ENCODE measurements at regions not wholly inside any gene's neighbourhood (a gene's known extent, or its start where the extent isn't known, plus 50 kb on each side); places are given as distances from the start of the nearest gene placed in this dataset.

DNA sequence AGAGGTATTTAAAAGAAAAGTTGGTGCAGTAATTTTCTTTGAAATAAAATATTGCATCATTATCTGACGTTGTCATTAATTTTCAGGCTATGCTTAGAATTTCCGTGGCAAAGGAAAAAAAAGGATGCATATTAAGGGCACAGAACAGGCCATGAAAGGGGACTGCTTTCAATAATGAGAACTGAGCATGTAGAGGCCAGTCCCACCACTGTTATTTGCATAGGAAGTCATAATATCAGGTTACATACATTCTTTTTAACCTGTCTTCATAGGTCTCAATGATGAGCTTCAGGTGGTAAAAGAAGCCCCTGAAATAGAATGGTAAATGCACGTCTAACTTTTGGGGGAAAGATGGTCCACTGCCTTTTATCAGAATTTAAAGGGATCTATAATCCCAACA, 272.1 kb upstream of the ALCAM start:
- TF ChIP-seq, protein P1, sequence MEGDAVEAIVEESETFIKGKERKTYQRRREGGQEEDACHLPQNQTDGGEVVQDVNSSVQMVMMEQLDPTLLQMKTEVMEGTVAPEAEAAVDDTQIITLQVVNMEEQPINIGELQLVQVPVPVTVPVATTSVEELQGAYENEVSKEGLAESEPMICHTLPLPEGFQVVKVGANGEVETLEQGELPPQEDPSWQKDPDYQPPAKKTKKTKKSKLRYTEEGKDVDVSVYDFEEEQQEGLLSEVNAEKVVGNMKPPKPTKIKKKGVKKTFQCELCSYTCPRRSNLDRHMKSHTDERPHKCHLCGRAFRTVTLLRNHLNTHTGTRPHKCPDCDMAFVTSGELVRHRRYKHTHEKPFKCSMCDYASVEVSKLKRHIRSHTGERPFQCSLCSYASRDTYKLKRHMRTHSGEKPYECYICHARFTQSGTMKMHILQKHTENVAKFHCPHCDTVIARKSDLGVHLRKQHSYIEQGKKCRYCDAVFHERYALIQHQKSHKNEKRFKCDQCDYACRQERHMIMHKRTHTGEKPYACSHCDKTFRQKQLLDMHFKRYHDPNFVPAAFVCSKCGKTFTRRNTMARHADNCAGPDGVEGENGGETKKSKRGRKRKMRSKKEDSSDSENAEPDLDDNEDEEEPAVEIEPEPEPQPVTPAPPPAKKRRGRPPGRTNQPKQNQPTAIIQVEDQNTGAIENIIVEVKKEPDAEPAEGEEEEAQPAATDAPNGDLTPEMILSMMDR (IDR thresholded peaks at IDR 0.05): no peak
- TF ChIP-seq POLR2A (IDR thresholded peaks at IDR 0.05): no peak

Data from body of pancreas (tissue), 4 donors.